CD4-positive, alpha-beta T cell treated with Interleukin-2 at 100 ng/mL for 4 hours (primary cell): ENCODE measurements at regions not wholly inside any gene's neighbourhood (a gene's known extent, or its start where the extent isn't known, plus 50 kb on each side); places are given as distances from the start of the nearest gene placed in this dataset.

Experiments
- DNase-seq: peaks from one replicate; pipeline ENCODE4 v3.0.0-alpha.2; 2020; ENCODE audit warnings: low spot score

GRCh38 chr4:63814171-63814964, 594.9 kb downstream of the TECRL start:
- no peak for DNase-seq

- DNase-seq: no peak
These were observed 610.1 kb downstream of the TECRL start for GRCh38 chr4:63799166-63799565.

- DNase-seq: no peak
These were observed 613.9 kb downstream of the TECRL start for GRCh38 chr4:63795301-63795700.

- no peak for DNase-seq
These were observed 618.9 kb downstream of the TECRL start for GRCh38 chr4:63790377-63790776.

GRCh38 chr4:63788271-63788670, 621.0 kb downstream of the TECRL start:
- no peak for DNase-seq

- DNase-seq: no peak
These were observed 621.9 kb downstream of the TECRL start for GRCh38 chr4:63787326-63787725.

- no peak for DNase-seq
These were observed 623.1 kb downstream of the TECRL start for GRCh38 chr4:63786171-63786570.

GRCh38 chr4:63784822-63785221, 624.4 kb downstream of the TECRL start:
- no peak for DNase-seq

- DNase-seq: no peak
These were observed 631.6 kb downstream of the TECRL start for GRCh38 chr4:63777601-63778000.

- DNase-seq: no peak
These were observed 644.9 kb downstream of the TECRL start for GRCh38 chr4:63764400-63764799.

GRCh38 chr4:63757929-63758328, 651.3 kb downstream of the TECRL start:
- no peak for DNase-seq

- no peak for DNase-seq
These were observed 666.4 kb downstream of the TECRL start for GRCh38 chr4:63742882-63743281.

- DNase-seq: no peak
These were observed 679.7 kb downstream of the TECRL start for GRCh38 chr4:63729519-63729918.

GRCh38 chr4:63728480-63729177, 680.6 kb downstream of the TECRL start:
- DNase-seq: no peak

- DNase-seq: no peak
These were observed 691.9 kb downstream of the TECRL start for GRCh38 chr4:63717384-63717783.

- no peak for DNase-seq
These were observed 700.6 kb downstream of the TECRL start for GRCh38 chr4:63708661-63709060.

- no peak for DNase-seq
These were observed 708.7 kb downstream of the TECRL start for GRCh38 chr4:63700569-63700968.

- DNase-seq: no peak
These were observed 715.9 kb downstream of the TECRL start for GRCh38 chr4:63693321-63693720.

GRCh38 chr4:63678358-63678931, 730.8 kb downstream of the TECRL start:
- no peak for DNase-seq

GRCh38 chr4:63670735-63671134, 738.5 kb downstream of the TECRL start:
- no peak for DNase-seq

- no peak for DNase-seq
These were observed 745.4 kb downstream of the TECRL start for GRCh38 chr4:63663870-63664269.

GRCh38 chr4:63644396-63644795, 764.9 kb downstream of the TECRL start:
- DNase-seq: no peak

GRCh38 chr4:63637270-63637669, 772.0 kb downstream of the TECRL start:
- DNase-seq: no peak
